ENCODE measurements at regions not wholly inside any gene's neighbourhood (a gene's known extent, or its start where the extent isn't known, plus 50 kb on each side); places are given as distances from the start of the nearest gene placed in this dataset.

DNA sequence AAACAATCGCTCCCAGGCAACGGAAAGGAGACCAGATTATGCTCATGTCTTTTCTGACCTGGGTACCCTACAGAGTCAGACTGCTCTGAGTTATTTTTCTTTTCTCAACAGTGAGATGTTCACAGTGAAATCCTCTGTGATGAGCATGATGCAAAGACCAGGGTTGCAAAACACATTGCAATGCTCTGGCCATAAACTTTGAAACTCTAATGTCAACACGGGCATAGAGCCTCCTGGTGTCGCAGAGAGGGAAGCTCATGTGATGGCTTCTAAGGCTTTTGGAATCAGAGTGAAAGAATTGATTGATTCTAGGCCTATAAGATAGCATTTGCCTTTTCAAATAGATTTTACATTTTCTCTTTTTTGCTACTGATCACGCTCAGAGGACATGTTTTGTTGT, 193.4 kb downstream of the RASSF9 start (continued):
- TF ChIP-seq ZNF329 (CRISPR knock-in tag; IDR thresholded peaks at IDR 0.05; ENCODE audit: low read depth) (no peak), ZNF543 (CRISPR knock-in tag; IDR thresholded peaks at IDR 0.05) (no peak), ZNF644 (CRISPR knock-in tag; IDR thresholded peaks at IDR 0.05; ENCODE audit: low read depth) (peak; percentile 74), SOX13 (IDR thresholded peaks at IDR 0.05) (no peak), SOX13 (CRISPR knock-in tag; conservative IDR thresholded peaks at IDR 0.05 in 1 of 2, IDR thresholded peaks at IDR 0.05 in 1 of 2) (peak in 1 of 2 experiments; percentile 54; a peak in 1 of 4 replicates), ZNF850 (CRISPR knock-in tag; conservative IDR thresholded peaks at IDR 0.05) (no peak), ZNF12 (CRISPR knock-in tag; IDR thresholded peaks at IDR 0.05) (0 out of 2 replicates have a peak, but pooled peaks have one; percentile 25), ZNF335 (CRISPR knock-in tag; IDR thresholded peaks at IDR 0.05) (no peak), ZNF614 (CRISPR knock-in tag; IDR thresholded peaks at IDR 0.05; ENCODE audit: borderline replicate concordance) (0 out of 2 replicates have a peak, but pooled peaks have one; percentile 41), SRSF4 (IDR thresholded peaks at IDR 0.05; ENCODE audit: low read depth, low read length, poor library complexity, severe bottlenecking) (no peak), ISX (CRISPR knock-in tag; conservative IDR thresholded peaks at IDR 0.05) (no peak), HMGA1 (CRISPR knock-in tag; conservative IDR thresholded peaks at IDR 0.05) (no peak), ASH2L (IDR thresholded peaks at IDR 0.05; ENCODE audit: insufficient read length, low read depth, low read length) (no peak)
- TF ChIP-seq, protein P1, sequence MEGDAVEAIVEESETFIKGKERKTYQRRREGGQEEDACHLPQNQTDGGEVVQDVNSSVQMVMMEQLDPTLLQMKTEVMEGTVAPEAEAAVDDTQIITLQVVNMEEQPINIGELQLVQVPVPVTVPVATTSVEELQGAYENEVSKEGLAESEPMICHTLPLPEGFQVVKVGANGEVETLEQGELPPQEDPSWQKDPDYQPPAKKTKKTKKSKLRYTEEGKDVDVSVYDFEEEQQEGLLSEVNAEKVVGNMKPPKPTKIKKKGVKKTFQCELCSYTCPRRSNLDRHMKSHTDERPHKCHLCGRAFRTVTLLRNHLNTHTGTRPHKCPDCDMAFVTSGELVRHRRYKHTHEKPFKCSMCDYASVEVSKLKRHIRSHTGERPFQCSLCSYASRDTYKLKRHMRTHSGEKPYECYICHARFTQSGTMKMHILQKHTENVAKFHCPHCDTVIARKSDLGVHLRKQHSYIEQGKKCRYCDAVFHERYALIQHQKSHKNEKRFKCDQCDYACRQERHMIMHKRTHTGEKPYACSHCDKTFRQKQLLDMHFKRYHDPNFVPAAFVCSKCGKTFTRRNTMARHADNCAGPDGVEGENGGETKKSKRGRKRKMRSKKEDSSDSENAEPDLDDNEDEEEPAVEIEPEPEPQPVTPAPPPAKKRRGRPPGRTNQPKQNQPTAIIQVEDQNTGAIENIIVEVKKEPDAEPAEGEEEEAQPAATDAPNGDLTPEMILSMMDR (CRISPR knock-in tag; IDR thresholded peaks at IDR 0.05) = peak; percentile 84
- TF ChIP-seq, protein P2, sequence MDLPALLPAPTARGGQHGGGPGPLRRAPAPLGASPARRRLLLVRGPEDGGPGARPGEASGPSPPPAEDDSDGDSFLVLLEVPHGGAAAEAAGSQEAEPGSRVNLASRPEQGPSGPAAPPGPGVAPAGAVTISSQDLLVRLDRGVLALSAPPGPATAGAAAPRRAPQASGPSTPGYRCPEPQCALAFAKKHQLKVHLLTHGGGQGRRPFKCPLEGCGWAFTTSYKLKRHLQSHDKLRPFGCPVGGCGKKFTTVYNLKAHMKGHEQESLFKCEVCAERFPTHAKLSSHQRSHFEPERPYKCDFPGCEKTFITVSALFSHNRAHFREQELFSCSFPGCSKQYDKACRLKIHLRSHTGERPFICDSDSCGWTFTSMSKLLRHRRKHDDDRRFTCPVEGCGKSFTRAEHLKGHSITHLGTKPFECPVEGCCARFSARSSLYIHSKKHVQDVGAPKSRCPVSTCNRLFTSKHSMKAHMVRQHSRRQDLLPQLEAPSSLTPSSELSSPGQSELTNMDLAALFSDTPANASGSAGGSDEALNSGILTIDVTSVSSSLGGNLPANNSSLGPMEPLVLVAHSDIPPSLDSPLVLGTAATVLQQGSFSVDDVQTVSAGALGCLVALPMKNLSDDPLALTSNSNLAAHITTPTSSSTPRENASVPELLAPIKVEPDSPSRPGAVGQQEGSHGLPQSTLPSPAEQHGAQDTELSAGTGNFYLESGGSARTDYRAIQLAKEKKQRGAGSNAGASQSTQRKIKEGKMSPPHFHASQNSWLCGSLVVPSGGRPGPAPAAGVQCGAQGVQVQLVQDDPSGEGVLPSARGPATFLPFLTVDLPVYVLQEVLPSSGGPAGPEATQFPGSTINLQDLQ (CRISPR knock-in tag; IDR thresholded peaks at IDR 0.05) = no peak
- TF ChIP-seq, protein P3, sequence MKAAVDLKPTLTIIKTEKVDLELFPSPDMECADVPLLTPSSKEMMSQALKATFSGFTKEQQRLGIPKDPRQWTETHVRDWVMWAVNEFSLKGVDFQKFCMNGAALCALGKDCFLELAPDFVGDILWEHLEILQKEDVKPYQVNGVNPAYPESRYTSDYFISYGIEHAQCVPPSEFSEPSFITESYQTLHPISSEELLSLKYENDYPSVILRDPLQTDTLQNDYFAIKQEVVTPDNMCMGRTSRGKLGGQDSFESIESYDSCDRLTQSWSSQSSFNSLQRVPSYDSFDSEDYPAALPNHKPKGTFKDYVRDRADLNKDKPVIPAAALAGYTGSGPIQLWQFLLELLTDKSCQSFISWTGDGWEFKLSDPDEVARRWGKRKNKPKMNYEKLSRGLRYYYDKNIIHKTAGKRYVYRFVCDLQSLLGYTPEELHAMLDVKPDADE (CRISPR knock-in tag; IDR thresholded peaks at IDR 0.05) = no peak
- TF ChIP-seq, protein P4, sequence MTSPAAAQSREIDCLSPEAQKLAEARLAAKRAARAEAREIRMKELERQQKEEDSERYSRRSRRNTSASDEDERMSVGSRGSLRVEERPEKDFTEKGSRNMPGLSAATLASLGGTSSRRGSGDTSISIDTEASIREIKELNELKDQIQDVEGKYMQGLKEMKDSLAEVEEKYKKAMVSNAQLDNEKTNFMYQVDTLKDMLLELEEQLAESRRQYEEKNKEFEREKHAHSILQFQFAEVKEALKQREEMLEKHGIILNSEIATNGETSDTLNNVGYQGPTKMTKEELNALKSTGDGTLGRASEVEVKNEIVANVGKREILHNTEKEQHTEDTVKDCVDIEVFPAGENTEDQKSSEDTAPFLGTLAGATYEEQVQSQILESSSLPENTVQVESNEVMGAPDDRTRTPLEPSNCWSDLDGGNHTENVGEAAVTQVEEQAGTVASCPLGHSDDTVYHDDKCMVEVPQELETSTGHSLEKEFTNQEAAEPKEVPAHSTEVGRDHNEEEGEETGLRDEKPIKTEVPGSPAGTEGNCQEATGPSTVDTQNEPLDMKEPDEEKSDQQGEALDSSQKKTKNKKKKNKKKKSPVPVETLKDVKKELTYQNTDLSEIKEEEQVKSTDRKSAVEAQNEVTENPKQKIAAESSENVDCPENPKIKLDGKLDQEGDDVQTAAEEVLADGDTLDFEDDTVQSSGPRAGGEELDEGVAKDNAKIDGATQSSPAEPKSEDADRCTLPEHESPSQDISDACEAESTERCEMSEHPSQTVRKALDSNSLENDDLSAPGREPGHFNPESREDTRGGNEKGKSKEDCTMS (CRISPR knock-in tag; conservative IDR thresholded peaks at IDR 0.05) = no peak
- TF ChIP-seq, protein P5, sequence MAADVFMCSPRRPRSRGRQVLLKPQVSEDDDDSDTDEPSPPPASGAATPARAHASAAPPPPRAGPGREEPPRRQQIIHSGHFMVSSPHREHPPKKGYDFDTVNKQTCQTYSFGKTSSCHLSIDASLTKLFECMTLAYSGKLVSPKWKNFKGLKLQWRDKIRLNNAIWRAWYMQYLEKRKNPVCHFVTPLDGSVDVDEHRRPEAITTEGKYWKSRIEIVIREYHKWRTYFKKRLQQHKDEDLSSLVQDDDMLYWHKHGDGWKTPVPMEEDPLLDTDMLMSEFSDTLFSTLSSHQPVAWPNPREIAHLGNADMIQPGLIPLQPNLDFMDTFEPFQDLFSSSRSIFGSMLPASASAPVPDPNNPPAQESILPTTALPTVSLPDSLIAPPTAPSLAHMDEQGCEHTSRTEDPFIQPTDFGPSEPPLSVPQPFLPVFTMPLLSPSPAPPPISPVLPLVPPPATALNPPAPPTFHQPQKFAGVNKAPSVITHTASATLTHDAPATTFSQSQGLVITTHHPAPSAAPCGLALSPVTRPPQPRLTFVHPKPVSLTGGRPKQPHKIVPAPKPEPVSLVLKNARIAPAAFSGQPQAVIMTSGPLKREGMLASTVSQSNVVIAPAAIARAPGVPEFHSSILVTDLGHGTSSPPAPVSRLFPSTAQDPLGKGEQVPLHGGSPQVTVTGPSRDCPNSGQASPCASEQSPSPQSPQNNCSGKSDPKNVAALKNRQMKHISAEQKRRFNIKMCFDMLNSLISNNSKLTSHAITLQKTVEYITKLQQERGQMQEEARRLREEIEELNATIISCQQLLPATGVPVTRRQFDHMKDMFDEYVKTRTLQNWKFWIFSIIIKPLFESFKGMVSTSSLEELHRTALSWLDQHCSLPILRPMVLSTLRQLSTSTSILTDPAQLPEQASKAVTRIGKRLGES (CRISPR knock-in tag; IDR thresholded peaks at IDR 0.05; ENCODE audit: borderline replicate concordance) = no peak

All from HepG2 (cell line).